GM18502 (cell line): ENCODE measurements at regions not wholly inside any gene's neighbourhood (a gene's known extent, or its start where the extent isn't known, plus 50 kb on each side); places are given as distances from the start of the nearest gene placed in this dataset.
"Not testable (repeated sequence)": the region's sequence is repeated elsewhere in the genome, so short reads cannot be mapped to it uniquely, and the experiment has no call there.

ENCODE experiments used
- ATAC-seq: cut with Tn5 transposase; IDR thresholded peaks from one replicate; pipeline ENCODE4 v1.9.1; 2021; ENCODE audit warnings: mild to moderate bottlenecking; ENCODE audit not compliant: unreplicated experiment, poor library complexity

GRCh38 chr2:122707224-122707824, 951.9 kb downstream of the TSN start:
- peak; percentile 55 for ATAC-seq

GRCh38 chr2:122710049-122710448, 954.6 kb downstream of the TSN start:
- no peak for ATAC-seq

- no peak for ATAC-seq
Observed at GRCh38 chr2:122713800-122714199, 958.3 kb downstream of the TSN start.

GRCh38 chr2:122720822-122721221, 965.4 kb downstream of the TSN start:
- not testable (repeated sequence) for ATAC-seq

GRCh38 chr2:122734766-122735424, 979.4 kb downstream of the TSN start:
- no peak for ATAC-seq

GRCh38 chr2:122736279-122736678, 980.8 kb downstream of the TSN start:
- no peak for ATAC-seq

GRCh38 chr2:122737429-122738077, 982.1 kb downstream of the TSN start:
- ATAC-seq: peak; percentile 91

- ATAC-seq: no peak
Observed at GRCh38 chr2:122739732-122740593, 984.5 kb downstream of the TSN start.

- no peak for ATAC-seq
Observed at GRCh38 chr2:122740594-122740948, 985.1 kb downstream of the TSN start.

- no peak for ATAC-seq
Observed at GRCh38 chr2:122741403-122741802, 986.0 kb downstream of the TSN start.

GRCh38 chr2:122743021-122743675, 987.7 kb downstream of the TSN start:
- no peak for ATAC-seq

GRCh38 chr2:122745603-122746002, 990.2 kb downstream of the TSN start:
- no peak for ATAC-seq

- no peak for ATAC-seq
Observed at GRCh38 chr2:122747670-122748069, 992.2 kb downstream of the TSN start.

GRCh38 chr2:122748552-122749011, 993.1 kb downstream of the TSN start:
- no peak for ATAC-seq

- no peak for ATAC-seq
Observed at GRCh38 chr2:122749405-122749804, 994.0 kb downstream of the TSN start.

- no peak for ATAC-seq
Observed at GRCh38 chr2:122750095-122750494, 994.6 kb downstream of the TSN start.

GRCh38 chr2:122750808-122751207, 995.4 kb downstream of the TSN start:
- ATAC-seq: no peak

- ATAC-seq: no peak
Observed at GRCh38 chr2:122753336-122753735, 997.9 kb downstream of the TSN start.

GRCh38 chr2:122754561-122754960, 999.1 kb downstream of the TSN start:
- ATAC-seq: no peak

GRCh38 chr2:122755281-122755780, 999.9 kb downstream of the TSN start:
- ATAC-seq: no peak
